Naive thymus-derived CD4-positive, alpha-beta T cell (primary cell): ENCODE measurements at regions not wholly inside any gene's neighbourhood (a gene's known extent, or its start where the extent isn't known, plus 50 kb on each side); places are given as distances from the start of the nearest gene placed in this dataset.

Experiments
- ATAC-seq: fragments of 150-1000 bp; cut with Tn5 transposase; 2 replicates; pipeline ENCODE4 v1.10.0; 2021; ENCODE audit warnings: mild to moderate bottlenecking, moderate library complexity
- CTCF ChIA-PET: fragments of 350-600 bp; sonication (Branson Sonifier 250); formaldehyde crosslinking; loops from one replicate; lab custom pipeline; 2021; ENCODE audit warnings: antibody characterized with exemption; lab: Charles Lee
- POLR2A ChIA-PET: fragments of 350-600 bp; sonication (Branson Sonifier 250); formaldehyde crosslinking; loops from one replicate; lab custom pipeline; 2021; ENCODE audit warnings: antibody characterized with exemption, inconsistent platforms; lab: Charles Lee
- DNase-seq, 9 donors: peaks; one replicate each; pipeline versions ENCODE4 v3.0.0 to v3.0.0-alpha.2; 2020 to 2022; ENCODE audit warnings: mixed read lengths in 1 of 9
- H3K27ac ChIP-seq: one replicate; pipeline ENCODE4 v1.7.0; 2013; ENCODE audit warnings: mild to moderate bottlenecking, low read depth, low read length, moderate library complexity
- H3K27me3 ChIP-seq, 2 donors: one replicate each; pipeline ENCODE4 v1.7.0; 2013; ENCODE audit warnings: low read length in 2 of 2, mild to moderate bottlenecking in 2 of 2, moderate library complexity in 2 of 2; ENCODE audit not compliant: control insufficient read depth in 2 of 2, insufficient read depth in 2 of 2
- H3K36me3 ChIP-seq, 3 experiments: 1 replicate in 2 of 3; 2 replicates in 1 of 3; pipeline ENCODE4 v1.7.0; 2013; ENCODE audit warnings: low read length in 3 of 3, mild to moderate bottlenecking in 3 of 3, moderate library complexity in 1 of 3; ENCODE audit not compliant: insufficient read depth in 3 of 3, control insufficient read depth in 2 of 3
- H3K4me1 ChIP-seq, 2 donors: one replicate each; pipeline ENCODE4 v1.7.0; 2013; ENCODE audit warnings: low read length in 2 of 2, mild to moderate bottlenecking in 2 of 2, moderate library complexity in 1 of 2; ENCODE audit not compliant: control insufficient read depth in 2 of 2, insufficient read depth in 2 of 2
- H3K4me3 ChIP-seq: 2 replicates; pipeline ENCODE4 v1.7.0; 2013; ENCODE audit warnings: mild to moderate bottlenecking, low read length
- H3K9me3 ChIP-seq, 3 experiments: 1 replicate in 2 of 3; 2 replicates in 1 of 3; pipeline ENCODE4 v1.7.0; 2013; ENCODE audit warnings: low read length in 3 of 3; ENCODE audit not compliant: control insufficient read depth in 2 of 3
- H3K27ac Mint-ChIP-seq, 9 donors: one replicate each; pipeline ENCODE4 v1.8.0; 2020 to 2022; ENCODE audit warnings: mixed read lengths in 9 of 9, mild to moderate bottlenecking in 8 of 9, moderate library complexity in 5 of 9, inconsistent platforms in 2 of 9
- H3K27me3 Mint-ChIP-seq, 5 donors: one replicate each; pipeline ENCODE4 v1.8.0; 2021 to 2022; ENCODE audit warnings: mixed read lengths in 5 of 5, mild to moderate bottlenecking in 1 of 5
- H3K36me3 Mint-ChIP-seq, 5 donors: one replicate each; pipeline ENCODE4 v1.8.0; 2020 to 2022; ENCODE audit warnings: mixed read lengths in 5 of 5, mild to moderate bottlenecking in 3 of 5, inconsistent platforms in 1 of 5
- H3K4me1 Mint-ChIP-seq, 7 donors: one replicate each; pipeline ENCODE4 v1.8.0; 2020 to 2022; ENCODE audit warnings: mixed read lengths in 7 of 7, mild to moderate bottlenecking in 3 of 7, inconsistent platforms in 1 of 7
- H3K4me3 Mint-ChIP-seq, 10 donors: one replicate each; pipeline ENCODE4 v1.8.0; 2020 to 2022; ENCODE audit warnings: mild to moderate bottlenecking in 10 of 10, mixed read lengths in 10 of 10, moderate library complexity in 6 of 10, inconsistent platforms in 2 of 10
- H3K9me3 Mint-ChIP-seq, 11 donors: one replicate each; pipeline ENCODE4 v1.8.0; 2020 to 2022; ENCODE audit warnings: mixed read lengths in 11 of 11, mild to moderate bottlenecking in 4 of 11, inconsistent platforms in 1 of 11, moderate library complexity in 1 of 11
- intact Hi-C, 2 donors: fragments of 100-400 bp; cut with micrococcal nuclease; formaldehyde crosslinking; loops; one replicate each; pipeline ENCODE4 v1.15.1; 2023

DNA sequence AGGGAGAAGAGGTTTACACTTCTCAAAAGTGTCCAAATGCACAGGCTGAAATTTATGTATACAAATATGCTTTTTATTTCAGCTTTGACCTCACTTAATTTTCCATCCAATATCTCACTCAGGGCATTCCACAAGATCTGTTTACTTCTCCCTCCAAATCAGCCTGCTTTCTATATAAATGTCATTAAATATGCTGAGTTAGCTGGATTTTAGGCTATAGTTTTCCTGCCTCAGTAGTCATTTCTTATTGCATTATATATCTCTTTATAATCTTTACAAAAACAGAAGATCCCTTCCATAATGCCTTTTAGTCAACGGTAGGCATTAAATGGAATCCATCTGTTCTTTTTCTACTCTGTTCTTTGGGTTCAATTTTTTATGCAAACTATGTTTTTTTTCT is 71.7 kb upstream of the KCND2 start:
- H3K36me3 ChIP-seq: no peaks in the 10 kb centered on the region
- Mint-ChIP-seq H3K4me3 (no peak overlapping the region), H3K36me3 (no peaks in the 10 kb centered on the region), H3K9me3 (peaks cover 0 to 11% (median 0%) of the 10 kb centered on the region in 11 donors), H3K4me1 (no peaks in the 10 kb centered on the region), H3K27me3 (no peaks in the 10 kb centered on the region), H3K27ac (no peak overlapping the region)
- no peak overlapping the region for H3K4me3 ChIP-seq
- H3K27ac ChIP-seq: no peak overlapping the region
- POLR2A ChIA-PET: no interaction called here
- DNase-seq (no peak), ATAC-seq (no peak)
- intact Hi-C loops: no loop called here
- no peaks in the 10 kb centered on the region for H3K9me3 ChIP-seq
- no peaks in the 10 kb centered on the region for H3K4me1 ChIP-seq
- CTCF ChIA-PET: no interaction called here
- H3K27me3 ChIP-seq: no peaks in the 10 kb centered on the region

DNA sequence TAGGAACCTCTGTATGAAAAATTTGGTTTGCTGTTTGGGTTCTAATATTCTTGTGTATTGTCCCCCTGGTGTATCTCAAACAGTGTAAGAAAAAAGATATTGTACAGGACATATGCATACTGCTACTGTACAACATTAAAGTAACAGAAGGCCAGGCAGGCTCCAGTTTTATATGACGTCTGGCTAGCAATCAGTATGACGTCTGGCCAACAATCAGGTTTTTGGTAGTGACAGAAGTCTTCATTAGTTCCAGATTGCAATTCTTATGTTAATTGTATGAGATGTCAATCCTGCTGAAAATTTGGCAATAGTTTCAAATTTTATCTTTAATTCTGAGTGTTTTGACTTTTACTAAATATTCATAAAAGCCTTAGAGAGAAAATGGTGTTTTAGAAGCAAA is 67.9 kb upstream of the KCND2 start:
- intact Hi-C loops: no loop called here
- Histone ChIP-seq H3K27ac (no peak overlapping the region), H3K27me3 (no peaks in the 10 kb centered on the region), H3K4me1 (no peaks in the 10 kb centered on the region), H3K36me3 (no peaks in the 10 kb centered on the region), H3K9me3 (peaks cover 0 to 3% (median 0%) of the 10 kb centered on the region in 3 experiments), H3K4me3 (no peak overlapping the region)
- H3K4me3 Mint-ChIP-seq: no peak overlapping the region
- no peak for DNase-seq
- H3K36me3 Mint-ChIP-seq: peaks cover 0 to 6% (median 0%) of the 10 kb centered on the region in 5 donors
- ChIA-PET POLR2A (no interaction called here), CTCF (no interaction called here)
- no peak for ATAC-seq
- no peaks in the 10 kb centered on the region for H3K4me1 Mint-ChIP-seq
- no peaks in the 10 kb centered on the region for H3K27me3 Mint-ChIP-seq
- H3K9me3 Mint-ChIP-seq: peaks cover 0 to 26% (median 7%) of the 10 kb centered on the region in 11 donors
- H3K27ac Mint-ChIP-seq: no peak overlapping the region

DNA sequence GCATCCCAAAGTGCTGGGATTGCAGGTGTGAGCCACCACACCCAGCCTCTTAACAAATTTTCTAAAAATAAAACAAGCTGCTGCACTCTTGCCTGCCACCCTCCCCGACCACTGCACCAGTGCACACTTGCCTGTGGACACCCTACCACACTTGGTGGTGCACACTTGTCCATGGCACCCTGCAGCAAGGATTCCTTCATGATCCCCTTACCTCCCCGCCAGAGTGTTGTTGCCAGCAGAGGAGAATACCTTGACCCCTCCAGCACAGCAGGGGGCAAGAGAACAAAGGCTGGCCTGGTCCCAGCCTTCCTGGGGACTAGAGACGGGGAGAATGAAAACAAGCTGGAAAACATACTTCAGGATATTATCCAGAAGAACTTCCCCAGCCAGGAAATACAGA is 65.9 kb upstream of the KCND2 start:
- Histone ChIP-seq H3K9me3 (peaks cover 0 to 3% (median 0%) of the 10 kb centered on the region in 3 experiments), H3K4me1 (no peaks in the 10 kb centered on the region), H3K27me3 (no peaks in the 10 kb centered on the region), H3K36me3 (no peaks in the 10 kb centered on the region), H3K4me3 (no peak overlapping the region), H3K27ac (no peak overlapping the region)
- H3K4me3 Mint-ChIP-seq: no peak overlapping the region
- ChIA-PET CTCF (no interaction called here), POLR2A (no interaction called here)
- DNase-seq (no peak), ATAC-seq (no peak)
- no peaks in the 10 kb centered on the region for H3K4me1 Mint-ChIP-seq
- H3K27ac Mint-ChIP-seq: no peak overlapping the region
- no peaks in the 10 kb centered on the region for H3K27me3 Mint-ChIP-seq
- peaks cover 0 to 6% (median 0%) of the 10 kb centered on the region in 5 donors for H3K36me3 Mint-ChIP-seq
- peaks cover 2 to 21% (median 14%) of the 10 kb centered on the region in 11 donors for H3K9me3 Mint-ChIP-seq
- intact Hi-C loops: no loop called here

DNA sequence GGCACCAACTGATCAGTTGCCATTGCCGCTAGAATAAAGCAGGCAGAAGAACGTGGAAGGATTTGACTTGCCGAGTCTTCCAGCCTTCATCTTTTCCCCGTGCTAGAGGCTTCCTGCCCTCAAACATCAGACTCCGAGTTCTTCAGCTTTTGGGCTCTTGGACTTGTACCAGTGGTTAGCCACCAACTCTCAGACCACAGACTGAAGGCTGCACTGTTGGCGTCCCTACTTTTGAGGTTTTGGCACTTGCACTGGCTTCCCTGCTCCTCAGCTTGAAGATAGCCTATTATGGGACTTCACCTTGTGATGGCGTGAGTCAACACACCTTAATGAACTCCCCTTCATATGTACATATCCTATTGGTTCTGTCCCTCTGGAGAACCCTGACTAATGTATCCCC is 57.3 kb upstream of the KCND2 start:
- no peak overlapping the region for H3K27ac ChIP-seq
- Mint-ChIP-seq H3K9me3 (peaks cover 0 to 23% (median 4%) of the 10 kb centered on the region in 11 donors), H3K27ac (no peak overlapping the region), H3K4me3 (no peak overlapping the region), H3K27me3 (no peaks in the 10 kb centered on the region), H3K36me3 (no peaks in the 10 kb centered on the region), H3K4me1 (no peaks in the 10 kb centered on the region)
- no peaks in the 10 kb centered on the region for H3K36me3 ChIP-seq
- no peaks in the 10 kb centered on the region for H3K27me3 ChIP-seq
- intact Hi-C loops: no loop called here
- ATAC-seq (no peak), DNase-seq (no peak)
- ChIA-PET POLR2A (no interaction called here), CTCF (no interaction called here)
- no peak overlapping the region for H3K4me3 ChIP-seq
- no peaks in the 10 kb centered on the region for H3K9me3 ChIP-seq
- no peaks in the 10 kb centered on the region for H3K4me1 ChIP-seq

DNA sequence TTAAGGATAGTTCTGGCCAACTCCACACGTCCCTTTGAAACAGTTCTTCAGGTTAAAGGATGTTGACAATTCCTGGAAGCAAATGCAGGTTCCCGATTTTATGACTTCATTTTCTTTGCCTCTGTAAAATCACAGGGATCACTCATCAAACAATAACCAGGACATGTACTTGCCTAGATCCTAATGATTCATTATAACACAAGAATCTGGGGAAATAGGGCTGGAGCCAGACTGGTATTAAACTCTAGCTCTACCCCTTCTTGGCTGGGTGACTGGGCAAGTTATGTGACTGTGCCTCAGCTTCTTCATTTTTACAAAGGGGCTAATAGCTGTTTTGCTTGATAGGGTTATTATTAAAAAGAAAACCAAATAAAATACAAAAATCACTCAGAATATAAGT is 56.0 kb upstream of the KCND2 start:
- intact Hi-C loops: no loop called here
- Mint-ChIP-seq H3K4me3 (no peak overlapping the region), H3K4me1 (no peaks in the 10 kb centered on the region), H3K27me3 (no peaks in the 10 kb centered on the region), H3K27ac (no peak overlapping the region), H3K36me3 (no peaks in the 10 kb centered on the region), H3K9me3 (peaks cover 0 to 16% (median 2%) of the 10 kb centered on the region in 11 donors)
- no peak overlapping the region for H3K27ac ChIP-seq
- ChIA-PET CTCF (interaction anchor here (0.6 kb wide), 1 partner anchor 1331 kb away, joined by 3 read pairs; no protein-coding TSS in a partner anchor), POLR2A (no interaction called here)
- DNase-seq (no peak), ATAC-seq (no peak)
- no peaks in the 10 kb centered on the region for H3K4me1 ChIP-seq
- H3K4me3 ChIP-seq: no peak overlapping the region
- H3K36me3 ChIP-seq: no peaks in the 10 kb centered on the region
- H3K27me3 ChIP-seq: no peaks in the 10 kb centered on the region
- H3K9me3 ChIP-seq: no peaks in the 10 kb centered on the region

DNA sequence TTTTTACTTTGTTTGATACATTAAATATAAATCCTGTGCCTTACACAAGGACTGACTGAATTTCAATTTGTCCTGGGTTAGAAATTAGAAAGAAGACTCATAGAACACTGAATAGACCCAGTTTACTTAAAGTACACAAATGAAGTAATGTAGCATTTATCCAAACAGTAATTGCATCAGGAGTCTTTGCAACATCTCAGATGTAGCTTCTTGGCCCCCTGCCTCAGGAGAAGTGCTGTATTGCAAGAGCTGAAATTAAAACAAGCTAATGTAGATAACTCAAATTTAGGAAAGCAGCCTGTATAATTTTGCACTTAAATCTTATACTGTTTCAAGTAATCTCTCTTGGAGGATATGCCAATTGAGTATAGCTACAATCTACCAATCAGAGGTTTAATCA is 54.3 kb upstream of the KCND2 start:
- H3K27me3 ChIP-seq: no peaks in the 10 kb centered on the region
- ChIA-PET CTCF (no interaction called here), POLR2A (no interaction called here)
- no peak overlapping the region for H3K27ac ChIP-seq
- peaks cover 0 to 6% (median 0%) of the 10 kb centered on the region in 11 donors for H3K9me3 Mint-ChIP-seq
- no peak overlapping the region for H3K27ac Mint-ChIP-seq
- H3K4me3 Mint-ChIP-seq: no peak overlapping the region
- H3K27me3 Mint-ChIP-seq: no peaks in the 10 kb centered on the region
- H3K4me1 Mint-ChIP-seq: no peaks in the 10 kb centered on the region
- H3K36me3 Mint-ChIP-seq: no peaks in the 10 kb centered on the region
- H3K36me3 ChIP-seq: no peaks in the 10 kb centered on the region
- H3K4me3 ChIP-seq: no peak overlapping the region
- intact Hi-C loops: no loop called here
- H3K4me1 ChIP-seq: no peaks in the 10 kb centered on the region
- no peak for DNase-seq
- no peak for ATAC-seq
- no peaks in the 10 kb centered on the region for H3K9me3 ChIP-seq

DNA sequence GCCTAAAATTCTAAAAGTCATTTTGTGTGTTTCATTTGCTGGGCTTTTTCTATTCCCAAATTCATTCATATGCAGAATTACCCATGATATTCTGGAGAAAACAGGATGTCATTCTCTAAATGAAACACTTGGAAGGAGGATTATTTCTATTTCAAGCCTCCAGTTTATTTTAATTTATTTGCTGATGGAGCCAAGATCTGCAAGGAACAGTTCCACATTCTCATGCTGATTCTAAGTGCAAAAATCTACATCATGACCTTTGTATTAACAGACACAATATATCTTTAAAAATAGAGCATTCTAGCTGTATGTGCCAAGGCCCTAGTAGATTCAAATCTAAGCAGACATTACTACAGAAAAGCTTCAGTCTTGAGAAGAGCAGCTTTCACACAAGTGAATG is 51.3 kb upstream of the KCND2 start:
- H3K4me1 ChIP-seq: no peaks in the 10 kb centered on the region
- intact Hi-C loops: no loop called here
- H3K9me3 ChIP-seq: no peaks in the 10 kb centered on the region
- Mint-ChIP-seq H3K9me3 (peaks cover 0 to 5% (median 0%) of the 10 kb centered on the region in 11 donors), H3K4me3 (no peak overlapping the region), H3K36me3 (no peaks in the 10 kb centered on the region), H3K27me3 (no peaks in the 10 kb centered on the region), H3K4me1 (no peaks in the 10 kb centered on the region), H3K27ac (no peak overlapping the region)
- H3K36me3 ChIP-seq: no peaks in the 10 kb centered on the region
- DNase-seq (no peak), ATAC-seq (no peak)
- H3K27ac ChIP-seq: no peak overlapping the region
- ChIA-PET POLR2A (no interaction called here), CTCF (no interaction called here)
- no peaks in the 10 kb centered on the region for H3K27me3 ChIP-seq
- no peak overlapping the region for H3K4me3 ChIP-seq
